GM13976 (cell line): ENCODE measurements at regions not wholly inside any gene's neighbourhood (a gene's known extent, or its start where the extent isn't known, plus 50 kb on each side); places are given as distances from the start of the nearest gene placed in this dataset.

Source experiments
- DNase-seq: peaks from one replicate; pipeline ENCODE4 v3.0.0; 2012; ENCODE audit warnings: low spot score
- CTCF ChIP-seq: IDR thresholded peaks from 2 replicates; pipeline ENCODE4 v1.5.1; 2012; ENCODE audit warnings: borderline replicate concordance, mild to moderate bottlenecking; ENCODE audit not compliant: insufficient read depth; ENCODE audit errors: extremely low read depth, missing control alignments, control extremely low read depth
- in situ Hi-C: fragments of 300-500 bp; cut with MboI; formaldehyde crosslinking; loops from one replicate; pipeline ENCODE4 v1.12.0; 2022; ENCODE audit warnings: low sequenced_read_pairs, mixed read lengths, inconsistent platforms; ENCODE audit not compliant: unreplicated experiment

- DNase-seq = no peak
- in situ Hi-C loops = no loop called here
- no peak for TF ChIP-seq CTCF
Measured at GRCh38 chr4:182179751-182180150, 63.5 kb upstream of the TENM3 start.

DNA sequence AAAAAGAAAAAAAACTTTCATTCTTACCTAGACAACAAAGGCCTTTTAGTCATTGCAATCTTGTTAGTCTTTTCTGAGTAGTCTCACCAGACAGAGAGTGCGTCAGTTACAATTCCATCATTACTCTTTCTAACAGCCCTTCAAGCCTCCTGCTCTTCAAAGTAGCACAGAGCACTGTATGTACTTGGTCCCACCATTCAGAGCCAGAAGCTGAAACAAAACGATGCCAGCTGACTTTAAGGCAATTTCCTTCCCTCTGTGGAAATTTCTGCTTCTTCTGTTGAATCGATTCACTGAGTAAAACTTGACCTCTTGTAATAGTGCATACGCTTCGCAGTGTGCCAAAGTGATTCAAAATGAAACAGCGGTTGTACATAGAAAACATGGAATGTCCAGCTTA, 57.7 kb upstream of the TENM3 start:
- TF ChIP-seq CTCF = no peak
- in situ Hi-C loops = no loop called here

GRCh38 chr4:182187674-182188073, 55.5 kb upstream of the TENM3 start:
- in situ Hi-C loops = no loop called here
- TF ChIP-seq CTCF = no peak
- no peak for DNase-seq

More for the DNA sequence above, 57.7 kb upstream of the TENM3 start:
- no peak for DNase-seq

GRCh38 chr4:182188622-182189021, 54.6 kb upstream of the TENM3 start:
- in situ Hi-C loops = no loop called here
- no peak for DNase-seq
- no peak for TF ChIP-seq CTCF

DNA sequence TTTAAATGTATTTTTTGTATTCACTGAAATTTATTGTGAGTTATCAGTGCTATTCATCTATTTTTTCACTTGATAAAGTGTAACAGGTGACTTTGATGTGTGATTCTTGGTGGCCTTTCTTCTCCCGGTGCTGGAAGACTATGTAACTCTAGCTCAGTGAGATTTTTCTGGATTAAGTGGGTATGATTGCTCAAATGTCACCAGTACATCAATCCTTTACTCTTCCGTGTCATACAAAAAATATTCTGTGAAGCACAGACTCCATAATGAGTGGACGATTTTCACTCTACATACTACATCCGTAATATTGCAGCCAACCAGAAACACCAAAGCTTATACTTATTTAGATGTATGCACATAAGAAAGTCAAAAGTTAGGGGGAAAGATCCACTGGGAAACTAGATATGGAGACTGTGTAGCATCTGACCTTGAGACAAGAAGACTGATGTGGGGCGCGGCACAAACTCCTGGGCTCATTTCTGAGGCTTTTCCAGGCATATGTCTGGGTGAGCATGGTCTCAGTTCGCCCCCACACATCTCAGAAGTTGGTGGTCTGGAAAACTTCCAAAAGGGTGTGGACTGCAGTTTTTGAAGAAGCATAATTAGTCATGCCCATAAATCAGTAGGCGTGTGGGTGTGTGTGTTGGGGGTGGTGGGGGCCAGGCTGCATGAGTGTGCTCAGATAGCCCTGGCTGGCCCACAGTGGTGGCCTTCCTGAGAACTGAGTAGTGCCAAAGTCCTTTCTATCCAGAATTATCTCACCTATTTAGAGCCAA, 53.9 kb upstream of the TENM3 start:
- in situ Hi-C loops = no loop called here
- DNase-seq = no peak

GRCh38 chr4:182190306-182190705, 52.9 kb upstream of the TENM3 start:
- in situ Hi-C loops = no loop called here
- TF ChIP-seq CTCF = no peak
- DNase-seq = no peak

More for the DNA sequence above, 53.9 kb upstream of the TENM3 start:
- TF ChIP-seq CTCF = no peak
